ENCODE measurements at regions not wholly inside any gene's neighbourhood (a gene's known extent, or its start where the extent isn't known, plus 50 kb on each side); places are given as distances from the start of the nearest gene placed in this dataset.

GRCh38 chr13:104565888-104566287, 1499.7 kb upstream of the SLC10A2 start:
- no CpG with 5 or more reads among the region's 4 CpGs for WGBS, 2 donors (ENCODE audit: extremely low coverage in 2 of 2, insufficient read length in 2 of 2, insufficient replicate concordance in 1 of 2)
- no peaks in the 10 kb centered on the region for H3K9me3 ChIP-seq (replicated peaks in 1 of 2; ENCODE audit: control insufficient read depth in 2 of 2, insufficient read depth in 1 of 2, low read depth in 1 of 2, low read length in 2 of 2)
- no peak overlapping the region for H2AK5ac ChIP-seq (ENCODE audit: low read depth, low read length)
- H3K27ac ChIP-seq (replicated peaks; ENCODE audit: low read length), result no peak overlapping the region
- no peak overlapping the region for H3K23ac ChIP-seq (ENCODE audit: low read depth, low read length, poor library complexity)
- H2BK120ac ChIP-seq (ENCODE audit: low read depth, low read length), result no peak overlapping the region
- no peak overlapping the region for H3K14ac ChIP-seq (ENCODE audit: low read length)
- no peaks in the 10 kb centered on the region for H3K4me1 ChIP-seq (ENCODE audit: control insufficient read depth in 2 of 2, insufficient read depth in 1 of 2, low read depth in 1 of 2, low read length in 2 of 2)
- no peak overlapping the region for H3K18ac ChIP-seq (ENCODE audit: low read length)
- H2BK15ac ChIP-seq (ENCODE audit: low read length), result no peak overlapping the region
- H3K9ac ChIP-seq (ENCODE audit: low read depth, low read length, poor library complexity), result no peak overlapping the region
- H3K4me3 ChIP-seq (ENCODE audit: low read length in 2 of 2), result no peak overlapping the region
- H3K27me3 ChIP-seq (ENCODE audit: control insufficient read depth in 3 of 3, insufficient read depth in 3 of 3, low read depth in 1 of 3, low read length in 3 of 3), result no peaks in the 10 kb centered on the region
- H3K79me1 ChIP-seq (ENCODE audit: low read depth, low read length), result no peaks in the 10 kb centered on the region
- DNase-seq (ENCODE audit: low spot score), result no peak
- no peak overlapping the region for H2AFZ ChIP-seq (ENCODE audit: low read length)
- no peak overlapping the region for H4K8ac ChIP-seq (ENCODE audit: low read depth, low read length)
- H3K4ac ChIP-seq (ENCODE audit: low read length), result no peak overlapping the region
- no peak overlapping the region for H4K91ac ChIP-seq (ENCODE audit: low read depth, low read length, poor library complexity)
- no peaks in the 10 kb centered on the region for H3K36me3 ChIP-seq (replicated peaks in 1 of 2; ENCODE audit: control insufficient read depth in 2 of 2, insufficient read depth in 2 of 2, low read length in 2 of 2)
- H3K4me2 ChIP-seq (ENCODE audit: insufficient read depth, low read length, poor library complexity, severe bottlenecking), result no peak overlapping the region
- H2BK12ac ChIP-seq (ENCODE audit: low read length), result no peak overlapping the region
- no peak overlapping the region for H2BK5ac ChIP-seq (ENCODE audit: low read length)

DNA sequence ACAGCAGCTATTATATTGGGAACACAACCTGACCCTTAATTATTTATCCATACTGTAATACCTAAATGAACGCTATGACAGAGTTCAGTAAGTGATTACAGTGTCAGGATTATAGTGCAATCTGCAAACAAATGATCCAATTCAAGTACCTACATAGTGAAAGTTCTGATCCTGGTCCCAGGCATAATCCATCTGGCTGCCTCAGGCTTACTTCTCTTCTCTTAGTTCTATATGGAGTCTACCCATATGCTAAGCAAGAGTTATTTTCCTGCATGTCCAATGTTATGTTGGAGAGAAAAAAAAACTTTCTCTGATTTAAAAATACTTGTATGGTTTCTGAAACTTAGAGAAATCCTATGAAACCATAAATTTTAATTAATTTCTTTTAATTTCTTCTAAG, 1487.7 kb upstream of the SLC10A2 start:
- H3K4ac ChIP-seq (ENCODE audit: low read length), result no peak overlapping the region
- H3K23ac ChIP-seq (ENCODE audit: low read depth, low read length, poor library complexity), result no peak overlapping the region
- no peak overlapping the region for H3K4me2 ChIP-seq (ENCODE audit: insufficient read depth, low read length, poor library complexity, severe bottlenecking)
- H3K79me1 ChIP-seq (ENCODE audit: low read depth, low read length), result no peaks in the 10 kb centered on the region
- no peak overlapping the region for H2BK5ac ChIP-seq (ENCODE audit: low read length)
- no peak overlapping the region for H3K14ac ChIP-seq (ENCODE audit: low read length)
- no peak overlapping the region for H2BK12ac ChIP-seq (ENCODE audit: low read length)
- H3K9ac ChIP-seq (ENCODE audit: low read depth, low read length, poor library complexity), result no peak overlapping the region
- no peak overlapping the region for H4K8ac ChIP-seq (ENCODE audit: low read depth, low read length)
- H3K4me1 ChIP-seq (ENCODE audit: control insufficient read depth in 2 of 2, insufficient read depth in 1 of 2, low read depth in 1 of 2, low read length in 2 of 2), result no peaks in the 10 kb centered on the region
- no peak overlapping the region for H2BK15ac ChIP-seq (ENCODE audit: low read length)
- H3K9me3 ChIP-seq (replicated peaks in 1 of 2; ENCODE audit: control insufficient read depth in 2 of 2, insufficient read depth in 1 of 2, low read depth in 1 of 2, low read length in 2 of 2), result no peaks in the 10 kb centered on the region
- no peak overlapping the region for H3K4me3 ChIP-seq (ENCODE audit: low read length in 2 of 2)
- H3K27me3 ChIP-seq (ENCODE audit: control insufficient read depth in 3 of 3, insufficient read depth in 3 of 3, low read depth in 1 of 3, low read length in 3 of 3), result no peaks in the 10 kb centered on the region
- H4K91ac ChIP-seq (ENCODE audit: low read depth, low read length, poor library complexity), result no peak overlapping the region
- no peaks in the 10 kb centered on the region for H3K36me3 ChIP-seq (replicated peaks in 1 of 2; ENCODE audit: control insufficient read depth in 2 of 2, insufficient read depth in 2 of 2, low read length in 2 of 2)
- DNase-seq (ENCODE audit: low spot score), result no peak
- no peak overlapping the region for H2AFZ ChIP-seq (ENCODE audit: low read length)
- no peak overlapping the region for H2BK120ac ChIP-seq (ENCODE audit: low read depth, low read length)
- no peak overlapping the region for H3K18ac ChIP-seq (ENCODE audit: low read length)
- no peak overlapping the region for H2AK5ac ChIP-seq (ENCODE audit: low read depth, low read length)
- H3K27ac ChIP-seq (replicated peaks; ENCODE audit: low read length), result no peak overlapping the region
- no CpG with 5 or more reads among the region's 1 CpG for WGBS, 2 donors (ENCODE audit: extremely low coverage in 2 of 2, insufficient read length in 2 of 2, insufficient replicate concordance in 1 of 2)

DNA sequence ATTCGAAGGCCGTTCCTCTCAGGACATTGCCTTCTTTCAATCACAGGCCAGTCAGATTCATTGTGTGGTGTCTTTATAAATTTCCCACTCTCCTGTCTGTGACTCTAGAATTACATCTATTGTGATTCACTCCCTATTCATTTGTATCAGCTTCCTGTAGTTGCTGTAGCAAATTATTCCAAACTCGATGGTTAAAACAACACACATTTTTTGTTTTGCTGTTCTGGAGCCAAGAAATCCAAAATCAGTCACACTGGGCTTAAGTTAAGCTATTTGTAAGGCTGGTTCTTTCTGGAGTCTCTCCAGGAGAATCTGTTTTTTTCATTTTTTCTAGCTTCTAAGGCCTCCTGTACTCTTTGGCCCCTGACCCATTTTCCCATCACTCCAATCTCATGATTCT, 1487.0 kb upstream of the SLC10A2 start:
- H4K91ac ChIP-seq (ENCODE audit: low read depth, low read length, poor library complexity), result no peak overlapping the region
- H3K27me3 ChIP-seq (ENCODE audit: control insufficient read depth in 3 of 3, insufficient read depth in 3 of 3, low read depth in 1 of 3, low read length in 3 of 3), result no peaks in the 10 kb centered on the region
- no peak overlapping the region for H3K14ac ChIP-seq (ENCODE audit: low read length)
- no peak overlapping the region for H3K23ac ChIP-seq (ENCODE audit: low read depth, low read length, poor library complexity)
- H4K8ac ChIP-seq (ENCODE audit: low read depth, low read length), result no peak overlapping the region
- no peak overlapping the region for H2BK5ac ChIP-seq (ENCODE audit: low read length)
- no peaks in the 10 kb centered on the region for H3K36me3 ChIP-seq (replicated peaks in 1 of 2; ENCODE audit: control insufficient read depth in 2 of 2, insufficient read depth in 2 of 2, low read length in 2 of 2)
- no peak overlapping the region for H2AK5ac ChIP-seq (ENCODE audit: low read depth, low read length)
- no peak overlapping the region for H2BK12ac ChIP-seq (ENCODE audit: low read length)
- H3K9me3 ChIP-seq (replicated peaks in 1 of 2; ENCODE audit: control insufficient read depth in 2 of 2, insufficient read depth in 1 of 2, low read depth in 1 of 2, low read length in 2 of 2), result no peaks in the 10 kb centered on the region
- no peak overlapping the region for H3K4me2 ChIP-seq (ENCODE audit: insufficient read depth, low read length, poor library complexity, severe bottlenecking)
- no peaks in the 10 kb centered on the region for H3K79me1 ChIP-seq (ENCODE audit: low read depth, low read length)
- H3K4me1 ChIP-seq (ENCODE audit: control insufficient read depth in 2 of 2, insufficient read depth in 1 of 2, low read depth in 1 of 2, low read length in 2 of 2), result no peaks in the 10 kb centered on the region
- WGBS, 2 donors (ENCODE audit: extremely low coverage in 2 of 2, insufficient read length in 2 of 2, insufficient replicate concordance in 1 of 2), result no CpG with 5 or more reads among the region's 3 CpGs
- DNase-seq (ENCODE audit: low spot score), result no peak
- no peak overlapping the region for H3K9ac ChIP-seq (ENCODE audit: low read depth, low read length, poor library complexity)
- H2BK120ac ChIP-seq (ENCODE audit: low read depth, low read length), result no peak overlapping the region
- no peak overlapping the region for H2BK15ac ChIP-seq (ENCODE audit: low read length)
- no peak overlapping the region for H3K18ac ChIP-seq (ENCODE audit: low read length)
- no peak overlapping the region for H3K4ac ChIP-seq (ENCODE audit: low read length)
- H3K27ac ChIP-seq (replicated peaks; ENCODE audit: low read length), result no peak overlapping the region
- H2AFZ ChIP-seq (ENCODE audit: low read length), result no peak overlapping the region
- H3K4me3 ChIP-seq (ENCODE audit: low read length in 2 of 2), result no peak overlapping the region

- no peaks in the 10 kb centered on the region for H3K27me3 ChIP-seq (ENCODE audit: control insufficient read depth in 3 of 3, insufficient read depth in 3 of 3, low read depth in 1 of 3, low read length in 3 of 3)
- no peak overlapping the region for H3K4me2 ChIP-seq (ENCODE audit: insufficient read depth, low read length, poor library complexity, severe bottlenecking)
- no peak overlapping the region for H3K27ac ChIP-seq (replicated peaks; ENCODE audit: low read length)
- H2BK5ac ChIP-seq (ENCODE audit: low read length), result no peak overlapping the region
- no peak overlapping the region for H2BK120ac ChIP-seq (ENCODE audit: low read depth, low read length)
- DNase-seq (ENCODE audit: low spot score), result no peak
- H3K9me3 ChIP-seq (replicated peaks in 1 of 2; ENCODE audit: control insufficient read depth in 2 of 2, insufficient read depth in 1 of 2, low read depth in 1 of 2, low read length in 2 of 2), result no peaks in the 10 kb centered on the region
- no peak overlapping the region for H2BK12ac ChIP-seq (ENCODE audit: low read length)
- peaks cover 2 to 17% of the 10 kb centered on the region in 2 donors for H3K4me1 ChIP-seq (ENCODE audit: control insufficient read depth in 2 of 2, insufficient read depth in 1 of 2, low read depth in 1 of 2, low read length in 2 of 2)
- H2BK15ac ChIP-seq (ENCODE audit: low read length), result no peak overlapping the region
- no peak overlapping the region for H2AFZ ChIP-seq (ENCODE audit: low read length)
- H3K23ac ChIP-seq (ENCODE audit: low read depth, low read length, poor library complexity), result no peak overlapping the region
- H4K91ac ChIP-seq (ENCODE audit: low read depth, low read length, poor library complexity), result no peak overlapping the region
- no peak overlapping the region for H2AK5ac ChIP-seq (ENCODE audit: low read depth, low read length)
- H3K36me3 ChIP-seq (replicated peaks in 1 of 2; ENCODE audit: control insufficient read depth in 2 of 2, insufficient read depth in 2 of 2, low read length in 2 of 2), result no peaks in the 10 kb centered on the region
- no peak overlapping the region for H3K9ac ChIP-seq (ENCODE audit: low read depth, low read length, poor library complexity)
- no peak overlapping the region for H3K18ac ChIP-seq (ENCODE audit: low read length)
- 100% methylated on average over 2 of the region's 10 CpGs; no CpG with 5 or more reads in 1 of the 2 donors for WGBS, 2 donors (ENCODE audit: extremely low coverage in 2 of 2, insufficient read length in 2 of 2, insufficient replicate concordance in 1 of 2)
- H3K14ac ChIP-seq (ENCODE audit: low read length), result no peak overlapping the region
- H3K79me1 ChIP-seq (ENCODE audit: low read depth, low read length), result no peaks in the 10 kb centered on the region
- no peak overlapping the region for H4K8ac ChIP-seq (ENCODE audit: low read depth, low read length)
- no peak overlapping the region for H3K4me3 ChIP-seq (ENCODE audit: low read length in 2 of 2)
- H3K4ac ChIP-seq (ENCODE audit: low read length), result no peak overlapping the region
Measured at GRCh38 chr13:104534847-104535246, 1468.6 kb upstream of the SLC10A2 start.

Data from neuronal stem cell (in vitro differentiated cells).